A549 (cell line): ENCODE measurements at regions not wholly inside any gene's neighbourhood (a gene's known extent, or its start where the extent isn't known, plus 50 kb on each side); places are given as distances from the start of the nearest gene placed in this dataset.

ENCODE experiments used
- ATAC-seq, 2 experiments: fragments of 200-7000 bp in 1 of 2; fragments of >200 bp in 1 of 2; cut with Nextera tagmentation in 1 of 2; cut with Tn5 transposase in 1 of 2; 3 replicates each; pipeline versions ENCODE4 v1.8.0 to v1.9.1; 2018 to 2020; ENCODE audit warnings: mild to moderate bottlenecking in 1 of 2, moderate library complexity in 1 of 2
- CTCF ChIA-PET: fragments of 300-600 bp; sonication (Branson Sonifier 250); formaldehyde crosslinking; extraction: SDS; loops from one replicate; lab custom pipeline; 2021; ENCODE audit warnings: antibody characterized with exemption, inconsistent platforms; lab: Yijun Ruan, JAX
- POLR2A ChIA-PET: fragments of 350-600 bp; formaldehyde crosslinking; extraction: SDS; loops from one replicate; lab custom pipeline; 2021; ENCODE audit warnings: antibody characterized with exemption, inconsistent platforms; lab: Yijun Ruan, JAX
- DNase-seq, 2 experiments: peaks; one replicate each; pipeline versions ENCODE4 v3.0.0 to v3.0.0-alpha.2; 2011 to 2016; ENCODE audit warnings: low read depth in 1 of 2, low spot score in 1 of 2
- FAIRE-seq: peaks from 2 replicates; lab custom pipeline; 2011; peaks lifted over from hg19 to GRCh38; lab: Jason Lieb, UNC
- H3K27ac ChIP-seq, 2 experiments: fragments of >200 bp; sonication (Bioruptor Twin); formaldehyde crosslinking; 3 replicates each; pipeline ENCODE4 v1.5.1; 2016 to 2017
- H3K4me1 ChIP-seq: fragments of >200 bp; sonication (Bioruptor Twin); formaldehyde crosslinking; 3 replicates; pipeline ENCODE4 v1.6.1; 2016
- H3K4me2 ChIP-seq: fragments of >200 bp; sonication (Bioruptor Twin); formaldehyde crosslinking; 3 replicates; pipeline ENCODE4 v1.6.1; 2016
- H3K4me3 ChIP-seq: fragments of >200 bp; sonication (Bioruptor Twin); formaldehyde crosslinking; 3 replicates; pipeline ENCODE4 v1.5.1; 2016
- H3K9me3 ChIP-seq: fragments of >200 bp; sonication (Bioruptor Twin); formaldehyde crosslinking; 3 replicates; pipeline ENCODE4 v1.6.1; 2016
- BHLHE40 ChIP-seq: IDR thresholded peaks from 2 replicates; pipeline ENCODE4 v1.6.1; 2012; ENCODE audit warnings: low read depth, low read length, inconsistent platforms
- EHF ChIP-seq: fragments of 250-450 bp; sonication (Bioruptor Pico); IDR thresholded peaks from 2 replicates; pipeline ENCODE4 v1.5.0; 2020; ENCODE audit warnings: mild to moderate bottlenecking
- FOSL2 ChIP-seq, 2 experiments: fragments of 450-650 bp in 1 of 2; fragments of >200 bp in 1 of 2; sonication (Bioruptor Twin) in 1 of 2; formaldehyde crosslinking; IDR thresholded peaks; 2 replicates each; pipeline versions ENCODE4 v1.5.0 to v1.6.1; 2016 to 2020; ENCODE audit warnings: mild to moderate bottlenecking in 1 of 2, moderate library complexity in 1 of 2
- FOXS1 ChIP-seq: fragments of 250-450 bp; sonication (Bioruptor Pico); IDR thresholded peaks from 2 replicates; pipeline ENCODE4 v1.5.0; 2020; ENCODE audit warnings: mild to moderate bottlenecking, moderate library complexity
- HDAC2 ChIP-seq: fragments of 200-600 bp; sonication (generic); IDR thresholded peaks from 2 replicates; pipeline ENCODE4 v1.6.1; 2016
- HEYL ChIP-seq: fragments of 250-450 bp; sonication (Bioruptor Pico); IDR thresholded peaks from 2 replicates; pipeline ENCODE4 v1.8.0; 2021; ENCODE audit warnings: mild to moderate bottlenecking, moderate library complexity
- HOXA7 ChIP-seq: fragments of 250-450 bp; sonication (Bioruptor Pico); IDR thresholded peaks from 2 replicates; pipeline ENCODE4 v1.5.0; 2020; ENCODE audit warnings: mild to moderate bottlenecking, moderate library complexity
- JUNB ChIP-seq: fragments of >200 bp; sonication (Bioruptor Twin); formaldehyde crosslinking; IDR thresholded peaks from 2 replicates; pipeline ENCODE4 v1.6.1; 2016
- MAZ ChIP-seq: fragments of 150-350 bp; IDR thresholded peaks from 2 replicates; pipeline ENCODE4 v1.6.1; 2014; ENCODE audit warnings: antibody characterized with exemption, low read depth, low read length, borderline replicate concordance
- NFE2L2 ChIP-seq: fragments of 150-350 bp; conservative IDR thresholded peaks from 2 replicates; pipeline ENCODE4 v1.6.1; 2014; ENCODE audit warnings: low read length
- POLR2AphosphoS2 ChIP-seq: conservative IDR thresholded peaks from 2 replicates; pipeline ENCODE4 v1.6.1; 2012; ENCODE audit warnings: low read length, improper control_type of control experiment, inconsistent platforms
- RARB ChIP-seq: fragments of 250-450 bp; sonication (Bioruptor Pico); IDR thresholded peaks from 2 replicates; pipeline ENCODE4 v1.8.0; 2021; ENCODE audit warnings: mild to moderate bottlenecking, moderate library complexity
- SMC3 ChIP-seq: fragments of >200 bp; sonication (Bioruptor Twin); formaldehyde crosslinking; IDR thresholded peaks from 3 replicates; pipeline ENCODE4 v1.6.1; 2018; ENCODE audit warnings: inconsistent platforms
- ZNF302 ChIP-seq: fragments of 250-450 bp; sonication (Bioruptor Pico); IDR thresholded peaks from 2 replicates; pipeline ENCODE4 v1.9.0; 2021; ENCODE audit warnings: inconsistent platforms, mild to moderate bottlenecking, moderate library complexity
- WGBS: methylation state at CpG from one replicate; pipeline ENCODE4 v1.1.6; 2017; ENCODE audit errors: missing lambda C conversion rate; 5-methylcytosine and 5-hydroxymethylcytosine counted together
- TF ChIP-seq, protein P1 (sequence below): IDR thresholded peaks from 2 replicates; pipeline ENCODE4 v1.6.1; 2012
- TF ChIP-seq, protein P2 (sequence below): fragments of 200-600 bp; sonication (generic); IDR thresholded peaks from 2 replicates; pipeline ENCODE4 v1.6.1; 2016; ENCODE audit warnings: antibody characterized with exemption, mild to moderate bottlenecking, moderate library complexity
- TF ChIP-seq, protein P3 (sequence below): fragments of 250-450 bp; sonication (Bioruptor Pico); IDR thresholded peaks from 2 replicates; pipeline ENCODE4 v1.5.0; 2021; ENCODE audit warnings: mild to moderate bottlenecking, moderate library complexity, borderline replicate concordance
- TF ChIP-seq, protein P4 (sequence below): fragments of 450-650 bp; IDR thresholded peaks from 2 replicates; pipeline ENCODE4 v1.6.1; 2014; ENCODE audit warnings: antibody characterized with exemption
- TF ChIP-seq, protein P5 (sequence below): fragments of >200 bp; sonication (Bioruptor Twin); formaldehyde crosslinking; IDR thresholded peaks from 3 replicates; pipeline ENCODE4 v1.6.1; 2016

DNA sequence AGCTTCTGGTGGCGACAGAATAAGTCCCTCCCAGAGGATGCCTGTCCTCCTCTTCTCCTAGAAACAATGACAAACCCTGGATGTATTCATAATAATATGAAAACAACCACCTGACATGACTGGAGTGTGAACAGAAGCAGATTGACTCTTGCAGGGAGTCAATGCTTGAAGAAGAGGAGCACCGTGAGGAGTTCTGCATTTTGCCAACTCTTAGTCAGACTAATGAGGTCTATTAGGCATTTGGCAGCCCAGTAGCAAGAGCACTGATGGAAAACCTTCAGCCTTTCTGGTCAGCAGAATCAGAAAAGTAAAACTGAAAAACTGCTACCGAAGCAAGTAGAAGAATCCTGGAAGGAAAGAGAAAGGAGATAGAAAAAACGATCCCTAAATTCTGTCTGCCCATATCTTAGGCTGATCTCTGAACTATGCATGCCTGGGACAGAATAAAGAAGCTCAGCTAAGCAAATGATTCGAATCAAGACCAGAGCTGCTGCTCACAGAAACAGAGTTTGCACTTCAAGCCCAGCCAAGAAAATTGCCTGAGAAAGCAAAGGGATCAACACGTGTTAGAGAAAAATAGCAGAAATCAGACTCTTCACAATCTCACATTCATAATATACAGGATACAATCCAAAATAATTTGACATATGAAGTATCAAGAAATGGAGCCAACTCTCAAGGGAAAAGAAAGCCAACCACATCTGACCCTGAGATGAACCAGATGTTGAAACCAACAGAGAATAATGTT is 69.5 kb upstream of the OSMR start:
- Histone ChIP-seq H3K27ac (no peak overlapping the region), H3K4me3 (no peak overlapping the region), H3K4me1 (no peaks in the 10 kb centered on the region), H3K9me3 (peaks cover 4% of the 10 kb centered on the region; the same call in 1 of the 3 replicates), H3K4me2 (no peak overlapping the region)
- ATAC-seq (no peak), DNase-seq (no peak), FAIRE-seq (no peak)
- CTCF ChIA-PET, result interaction anchor here (1.3 to 2.3 kb wide), 2 partner anchors 20 to 33 kb away, joined by 4 to 5 read pairs; no protein-coding TSS in a partner anchor
- 36% methylated on average over 6 of the region's 6 CpGs for WGBS
- no peak for TF ChIP-seq POLR2AphosphoS2
- TF ChIP-seq, protein P1, sequence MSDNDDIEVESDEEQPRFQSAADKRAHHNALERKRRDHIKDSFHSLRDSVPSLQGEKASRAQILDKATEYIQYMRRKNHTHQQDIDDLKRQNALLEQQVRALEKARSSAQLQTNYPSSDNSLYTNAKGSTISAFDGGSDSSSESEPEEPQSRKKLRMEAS, result no peak
- TF ChIP-seq HOXA7 (CRISPR knock-in tag), result no peak
- TF ChIP-seq, protein P2, sequence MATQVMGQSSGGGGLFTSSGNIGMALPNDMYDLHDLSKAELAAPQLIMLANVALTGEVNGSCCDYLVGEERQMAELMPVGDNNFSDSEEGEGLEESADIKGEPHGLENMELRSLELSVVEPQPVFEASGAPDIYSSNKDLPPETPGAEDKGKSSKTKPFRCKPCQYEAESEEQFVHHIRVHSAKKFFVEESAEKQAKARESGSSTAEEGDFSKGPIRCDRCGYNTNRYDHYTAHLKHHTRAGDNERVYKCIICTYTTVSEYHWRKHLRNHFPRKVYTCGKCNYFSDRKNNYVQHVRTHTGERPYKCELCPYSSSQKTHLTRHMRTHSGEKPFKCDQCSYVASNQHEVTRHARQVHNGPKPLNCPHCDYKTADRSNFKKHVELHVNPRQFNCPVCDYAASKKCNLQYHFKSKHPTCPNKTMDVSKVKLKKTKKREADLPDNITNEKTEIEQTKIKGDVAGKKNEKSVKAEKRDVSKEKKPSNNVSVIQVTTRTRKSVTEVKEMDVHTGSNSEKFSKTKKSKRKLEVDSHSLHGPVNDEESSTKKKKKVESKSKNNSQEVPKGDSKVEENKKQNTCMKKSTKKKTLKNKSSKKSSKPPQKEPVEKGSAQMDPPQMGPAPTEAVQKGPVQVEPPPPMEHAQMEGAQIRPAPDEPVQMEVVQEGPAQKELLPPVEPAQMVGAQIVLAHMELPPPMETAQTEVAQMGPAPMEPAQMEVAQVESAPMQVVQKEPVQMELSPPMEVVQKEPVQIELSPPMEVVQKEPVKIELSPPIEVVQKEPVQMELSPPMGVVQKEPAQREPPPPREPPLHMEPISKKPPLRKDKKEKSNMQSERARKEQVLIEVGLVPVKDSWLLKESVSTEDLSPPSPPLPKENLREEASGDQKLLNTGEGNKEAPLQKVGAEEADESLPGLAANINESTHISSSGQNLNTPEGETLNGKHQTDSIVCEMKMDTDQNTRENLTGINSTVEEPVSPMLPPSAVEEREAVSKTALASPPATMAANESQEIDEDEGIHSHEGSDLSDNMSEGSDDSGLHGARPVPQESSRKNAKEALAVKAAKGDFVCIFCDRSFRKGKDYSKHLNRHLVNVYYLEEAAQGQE, result no peak
- no peak for TF ChIP-seq HDAC2
- no peak for TF ChIP-seq EHF (CRISPR knock-in tag)
- no peak for TF ChIP-seq JUNB
- TF ChIP-seq, protein P3, sequence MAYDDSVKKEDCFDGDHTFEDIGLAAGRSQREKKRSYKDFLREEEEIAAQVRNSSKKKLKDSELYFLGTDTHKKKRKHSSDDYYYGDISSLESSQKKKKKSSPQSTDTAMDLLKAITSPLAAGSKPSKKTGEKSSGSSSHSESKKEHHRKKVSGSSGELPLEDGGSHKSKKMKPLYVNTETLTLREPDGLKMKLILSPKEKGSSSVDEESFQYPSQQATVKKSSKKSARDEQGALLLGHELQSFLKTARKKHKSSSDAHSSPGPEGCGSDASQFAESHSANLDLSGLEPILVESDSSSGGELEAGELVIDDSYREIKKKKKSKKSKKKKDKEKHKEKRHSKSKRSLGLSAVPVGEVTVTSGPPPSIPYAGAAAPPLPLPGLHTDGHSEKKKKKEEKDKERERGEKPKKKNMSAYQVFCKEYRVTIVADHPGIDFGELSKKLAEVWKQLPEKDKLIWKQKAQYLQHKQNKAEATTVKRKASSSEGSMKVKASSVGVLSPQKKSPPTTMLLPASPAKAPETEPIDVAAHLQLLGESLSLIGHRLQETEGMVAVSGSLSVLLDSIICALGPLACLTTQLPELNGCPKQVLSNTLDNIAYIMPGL (CRISPR knock-in tag), result no peak
- TF ChIP-seq FOXS1 (CRISPR knock-in tag), result no peak
- TF ChIP-seq RARB (CRISPR knock-in tag), result no peak
- no peak for TF ChIP-seq NFE2L2
- no peak for TF ChIP-seq HEYL (CRISPR knock-in tag)
- no peak for TF ChIP-seq ZNF302 (CRISPR knock-in tag)
- TF ChIP-seq MAZ, result no peak
- POLR2A ChIA-PET, result no interaction called here

DNA sequence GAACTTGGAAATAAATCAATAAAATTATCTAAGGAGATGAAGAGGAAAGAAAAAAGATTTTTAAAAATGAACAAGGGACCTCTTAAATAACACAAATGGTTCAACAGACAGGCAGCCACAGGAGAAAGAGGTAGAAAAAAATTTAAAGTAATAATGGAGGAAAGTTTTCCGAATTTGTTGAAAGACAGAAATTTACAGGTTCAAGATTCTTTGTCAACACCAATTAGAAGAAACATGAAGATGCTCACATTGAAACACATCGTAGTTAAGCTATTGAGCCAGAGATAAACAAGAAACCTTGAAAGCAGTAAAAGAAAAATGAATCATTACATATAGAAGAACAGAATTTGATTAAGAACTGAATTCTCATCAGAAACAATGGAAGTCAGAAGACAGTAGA is 68.7 kb upstream of the OSMR start:
- FAIRE-seq, result no peak
- CTCF ChIA-PET, result no interaction called here
- no peak for ATAC-seq
- peaks cover under 1% of the 10 kb centered on the region; the same call in 1 of the 3 replicates for H3K4me1 ChIP-seq
- TF ChIP-seq POLR2AphosphoS2 (no peak), FOSL2 (IDR thresholded peaks at IDR 0.05) (no peak), FOSL2 (CRISPR knock-in tag; IDR thresholded peaks at IDR 0.05) (no peak), SMC3 (no peak), HDAC2 (no peak), BHLHE40 (no peak)
- TF ChIP-seq, protein P4, sequence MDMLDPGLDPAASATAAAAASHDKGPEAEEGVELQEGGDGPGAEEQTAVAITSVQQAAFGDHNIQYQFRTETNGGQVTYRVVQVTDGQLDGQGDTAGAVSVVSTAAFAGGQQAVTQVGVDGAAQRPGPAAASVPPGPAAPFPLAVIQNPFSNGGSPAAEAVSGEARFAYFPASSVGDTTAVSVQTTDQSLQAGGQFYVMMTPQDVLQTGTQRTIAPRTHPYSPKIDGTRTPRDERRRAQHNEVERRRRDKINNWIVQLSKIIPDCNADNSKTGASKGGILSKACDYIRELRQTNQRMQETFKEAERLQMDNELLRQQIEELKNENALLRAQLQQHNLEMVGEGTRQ, result no peak
- TF ChIP-seq, protein P5, sequence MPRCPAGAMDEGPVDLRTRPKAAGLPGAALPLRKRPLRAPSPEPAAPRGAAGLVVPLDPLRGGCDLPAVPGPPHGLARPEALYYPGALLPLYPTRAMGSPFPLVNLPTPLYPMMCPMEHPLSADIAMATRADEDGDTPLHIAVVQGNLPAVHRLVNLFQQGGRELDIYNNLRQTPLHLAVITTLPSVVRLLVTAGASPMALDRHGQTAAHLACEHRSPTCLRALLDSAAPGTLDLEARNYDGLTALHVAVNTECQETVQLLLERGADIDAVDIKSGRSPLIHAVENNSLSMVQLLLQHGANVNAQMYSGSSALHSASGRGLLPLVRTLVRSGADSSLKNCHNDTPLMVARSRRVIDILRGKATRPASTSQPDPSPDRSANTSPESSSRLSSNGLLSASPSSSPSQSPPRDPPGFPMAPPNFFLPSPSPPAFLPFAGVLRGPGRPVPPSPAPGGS, result no peak
- POLR2A ChIA-PET, result no interaction called here
- H3K4me2 ChIP-seq, result no peak overlapping the region
- no peaks in the 10 kb centered on the region for H3K9me3 ChIP-seq
- WGBS, result 50% methylated on average over 2 of the region's 2 CpGs
- no peak for DNase-seq
- no peak overlapping the region for H3K4me3 ChIP-seq
- H3K27ac ChIP-seq, result no peak overlapping the region
